SK-N-SH (cell line): ENCODE measurements at regions not wholly inside any gene's neighbourhood (a gene's known extent, or its start where the extent isn't known, plus 50 kb on each side); places are given as distances from the start of the nearest gene placed in this dataset.

Experiments
- CTCF ChIA-PET: fragments of 300-600, 350-600 bp; formaldehyde crosslinking; extraction: SDS; loops from one replicate; lab custom pipeline; 2021; lab: Yijun Ruan, JAX
- POLR2A ChIA-PET: fragments of 350-600 bp; sonication (Branson Sonifier 250); formaldehyde crosslinking; extraction: SDS; loops from one replicate; lab custom pipeline; 2020; ENCODE audit warnings: antibody characterized with exemption, inconsistent platforms; lab: Yijun Ruan, JAX
- DNase-seq: peaks from one replicate; pipeline ENCODE4 v3.0.0; 2012
- H2AFZ ChIP-seq: fragments of 200-600 bp; sonication (generic); 2 replicates; pipeline ENCODE4 v1.8.1; 2016; ENCODE audit warnings: antibody characterized with exemption, mild to moderate bottlenecking, low read depth
- H3F3A ChIP-seq: fragments of 200-600 bp; sonication (generic); replicated peaks from 2 replicates; pipeline ENCODE3; 2016; ENCODE audit warnings: antibody characterized with exemption, mild to moderate bottlenecking; ENCODE audit not compliant: insufficient read depth
- H3K27ac ChIP-seq, 2 experiments: fragments of 200-500 bp in 1 of 2; fragments of 200-600 bp in 1 of 2; sonication (Bioruptor generic) in 1 of 2; sonication (generic), shearing (Covaris generic) in 1 of 2; 2 replicates each; pipeline versions ENCODE4 v1.5.1 to v1.6.1; 2014 to 2016; ENCODE audit warnings: low read depth in 2 of 2, inconsistent platforms in 1 of 2, low read length in 1 of 2, mild to moderate bottlenecking in 1 of 2, mixed read lengths in 1 of 2
- H3K27me3 ChIP-seq: fragments of 200-600 bp; sonication (generic), shearing (Covaris generic); 2 replicates; pipeline ENCODE4 v1.6.1; 2016; ENCODE audit warnings: mixed run types; ENCODE audit not compliant: insufficient read depth
- H3K36me3 ChIP-seq, 2 experiments: fragments of 200-500 bp in 1 of 2; fragments of 200-600 bp in 1 of 2; sonication (Bioruptor generic) in 1 of 2; sonication (generic) in 1 of 2; replicated peaks in 1 of 2; 2 replicates each; pipeline versions ENCODE3 to v1.5.1; 2014 to 2016; ENCODE audit warnings: low read length in 1 of 2, mild to moderate bottlenecking in 1 of 2; ENCODE audit not compliant: insufficient read depth in 2 of 2, control insufficient read depth in 1 of 2
- H3K4me1 ChIP-seq, 2 experiments: fragments of 200-500 bp in 1 of 2; fragments of 200-600 bp in 1 of 2; sonication (Bioruptor generic) in 1 of 2; sonication (generic), shearing (Covaris generic) in 1 of 2; 2 replicates each; pipeline versions ENCODE4 v1.5.1 to v1.6.1; 2014 to 2016; ENCODE audit warnings: low read depth in 1 of 2, low read length in 1 of 2, mixed run types in 1 of 2; ENCODE audit not compliant: insufficient read depth in 2 of 2, control insufficient read depth in 1 of 2
- H3K4me2 ChIP-seq: fragments of 200-600 bp; sonication (generic), shearing (Covaris generic); 2 replicates; pipeline ENCODE4 v1.6.1; 2017; ENCODE audit warnings: mixed run types
- H3K4me3 ChIP-seq, 2 experiments: fragments of 200-500 bp in 1 of 2; fragments of 200-600 bp in 1 of 2; sonication (Bioruptor generic) in 1 of 2; sonication (generic), shearing (Covaris generic) in 1 of 2; 2 replicates each; pipeline versions ENCODE4 v1.5.1 to v1.8.1; 2014 to 2016; ENCODE audit warnings: low read depth in 2 of 2, inconsistent platforms in 1 of 2, low read length in 1 of 2, mild to moderate bottlenecking in 1 of 2, mixed read lengths in 1 of 2, moderate library complexity in 1 of 2
- H3K79me2 ChIP-seq: fragments of 200-600 bp; sonication (generic); 2 replicates; pipeline ENCODE4 v1.8.1; 2017; ENCODE audit warnings: mild to moderate bottlenecking; ENCODE audit not compliant: insufficient read depth
- H3K9ac ChIP-seq: fragments of 200-600 bp; sonication (generic); 2 replicates; pipeline ENCODE4 v1.6.1; 2017; ENCODE audit warnings: mixed run types
- H3K9me2 ChIP-seq: fragments of 200-600 bp; sonication (generic); 2 replicates; pipeline ENCODE4 v1.6.1; 2017; ENCODE audit warnings: mixed run types
- H3K9me3 ChIP-seq: fragments of 200-600 bp; sonication (generic); 2 replicates; pipeline ENCODE4 v1.6.1; 2017; ENCODE audit warnings: mixed run types, mild to moderate bottlenecking, moderate library complexity
- H4K20me1 ChIP-seq: fragments of 200-600 bp; sonication (generic); 2 replicates; pipeline ENCODE4 v1.6.1; 2017; ENCODE audit warnings: mild to moderate bottlenecking, mixed run types; ENCODE audit not compliant: insufficient read depth
- CHD2 ChIP-seq: fragments of 150-350 bp; IDR thresholded peaks from 2 replicates; pipeline ENCODE4 v1.6.1; 2018; ENCODE audit warnings: low read length; ENCODE audit not compliant: partially characterized antibody
- CTCF ChIP-seq: fragments of 200-600 bp; sonication (generic); IDR thresholded peaks from 2 replicates; pipeline ENCODE4 v1.6.1; 2017; ENCODE audit warnings: antibody characterized with exemption, mild to moderate bottlenecking, moderate library complexity
- EP300 ChIP-seq, 2 experiments: IDR thresholded peaks; 2 replicates each; pipeline versions ENCODE4 v1.4.0 to v1.6.1; 2012; ENCODE audit warnings: borderline replicate concordance in 1 of 2, low read depth in 1 of 2, low read length in 1 of 2
- EZH2phosphoT487 ChIP-seq: fragments of 200-600 bp; sonication (generic); IDR thresholded peaks from 2 replicates; pipeline ENCODE4 v1.6.1; 2017; ENCODE audit warnings: low read depth, mixed run types, mild to moderate bottlenecking, antibody characterized with exemption, moderate library complexity, borderline replicate concordance
- FOSL2 ChIP-seq: IDR thresholded peaks from 2 replicates; pipeline ENCODE4 v1.4.0; 2012; ENCODE audit warnings: low read depth, mild to moderate bottlenecking, moderate library complexity, borderline replicate concordance
- IRF3 ChIP-seq: fragments of 150-350 bp; IDR thresholded peaks from 2 replicates; pipeline ENCODE4 v1.6.1; 2016; ENCODE audit warnings: mild to moderate bottlenecking, low read depth, low read length
- JUND ChIP-seq: IDR thresholded peaks from 2 replicates; pipeline ENCODE4 v1.4.0; 2012
- PBX3 ChIP-seq: IDR thresholded peaks from 2 replicates; pipeline ENCODE4; 2012
- RAD21 ChIP-seq: IDR thresholded peaks from 2 replicates; pipeline ENCODE4 v1.6.1; 2012; ENCODE audit warnings: mild to moderate bottlenecking, low read length
- RCOR1 ChIP-seq: fragments of 150-350 bp; IDR thresholded peaks from 2 replicates; pipeline ENCODE4 v1.6.1; 2017; ENCODE audit warnings: antibody characterized with exemption, low read length
- REST ChIP-seq: IDR thresholded peaks from 2 replicates; pipeline ENCODE4 v1.6.1; 2012; ENCODE audit warnings: mild to moderate bottlenecking, low read depth, low read length, moderate library complexity
- RFX5 ChIP-seq: IDR thresholded peaks from 2 replicates; pipeline ENCODE4 v1.6.1; 2012; ENCODE audit warnings: mild to moderate bottlenecking, improper control_type of control experiment, low read length
- RXRA ChIP-seq: IDR thresholded peaks from 2 replicates; pipeline ENCODE4 v1.4.0; 2012; ENCODE audit warnings: low read depth, mild to moderate bottlenecking, borderline replicate concordance
- SIN3A ChIP-seq: IDR thresholded peaks from 2 replicates; pipeline ENCODE4 v1.6.1; 2012; ENCODE audit warnings: low read depth, mild to moderate bottlenecking, low read length, moderate library complexity, borderline replicate concordance
- SMC3 ChIP-seq: IDR thresholded peaks from 2 replicates; pipeline ENCODE4 v1.6.1; 2012; ENCODE audit warnings: low read depth, low read length, improper control_type of control experiment
- TAF1 ChIP-seq: IDR thresholded peaks from 2 replicates; pipeline ENCODE4 v1.6.1; 2012; ENCODE audit warnings: low read depth, mild to moderate bottlenecking, low read length, moderate library complexity, borderline replicate concordance
- TCF12 ChIP-seq: IDR thresholded peaks from 2 replicates; pipeline ENCODE4 v1.4.0; 2012
- TEAD4 ChIP-seq: IDR thresholded peaks from 2 replicates; pipeline ENCODE4 v1.4.0; 2012; ENCODE audit warnings: mild to moderate bottlenecking, borderline replicate concordance; ENCODE audit not compliant: insufficient read depth
- USF1 ChIP-seq: IDR thresholded peaks from 2 replicates; pipeline ENCODE4 v1.4.0; 2012; ENCODE audit warnings: low read depth, borderline replicate concordance
- WGBS: methylation state at CpG from one replicate; pipeline ENCODE4 v1.1.6; 2017; ENCODE audit warnings: low lambda C conversion rate; 5-methylcytosine and 5-hydroxymethylcytosine counted together

- Histone ChIP-seq H3K4me3 (no peak overlapping the region), H4K20me1 (no peaks in the 10 kb centered on the region), H3K9ac (no peak overlapping the region), H3K9me2 (no peaks in the 10 kb centered on the region), H3K9me3 (no peaks in the 10 kb centered on the region), H3K79me2 (no peaks in the 10 kb centered on the region), H3K36me3 (no peaks in the 10 kb centered on the region), H3F3A (no peaks in the 10 kb centered on the region)
- POLR2A ChIA-PET, result no interaction called here
- CTCF ChIA-PET, result no interaction called here
- WGBS, result 18% methylated on average over 21 of the region's 26 CpGs
- TF ChIP-seq REST (no peak), TAF1 (no peak), CHD2 (no peak), USF1 (no peak), RFX5 (no peak), FOSL2 (no peak), RCOR1 (no peak), JUND (no peak), TEAD4 (no peak), RXRA (no peak), TCF12 (no peak), PBX3 (no peak), CTCF (no peak), SMC3 (no peak), SIN3A (no peak), EZH2phosphoT487 (no peak), IRF3 (no peak), RAD21 (no peak), EP300 (IDR thresholded peaks at IDR 0.05; ENCODE audit: borderline replicate concordance in 1 of 2, low read depth in 1 of 2, low read length in 1 of 2) (no peak)
- TF ChIP-seq, all 33 proteins: peak for 0
- Histone ChIP-seq H3K27ac (no peak overlapping the region), H3K4me1 (no peaks in the 10 kb centered on the region), H3K4me2 (no peak overlapping the region; the same call in 1 of the 2 replicates), H3K27me3 (no peaks in the 10 kb centered on the region; the same call in 1 of the 2 replicates), H2AFZ (no peak overlapping the region)
- DNase-seq, result no peak
Measured at GRCh38 chrX:1093586-1094421, 118.6 kb downstream of the CRLF2 start.
